ENCODE measurements at regions not wholly inside any gene's neighbourhood (a gene's known extent, or its start where the extent isn't known, plus 50 kb on each side); places are given as distances from the start of the nearest gene placed in this dataset.

GRCh38 chr12:75893765-75894164 lies 137.8 kb downstream of the PHLDA1 start:
- peaks cover 0 to 20% of the 10 kb centered on the region in 2 experiments; a peak in 4 of 5 replicates for H3K4me1 ChIP-seq (replicated peaks in 1 of 2; ENCODE audit: control insufficient read depth in 2 of 2, insufficient read depth in 2 of 2, low read length in 2 of 2)
- in situ Hi-C loops (cut with MboI), result no loop called here

More at GRCh38 chr12:75893765-75894164, 137.8 kb downstream of the PHLDA1 start:
- Histone ChIP-seq H3K4me3 (no peak overlapping the region), H3K9me1 (ENCODE audit: control insufficient read depth, insufficient read depth, low read length) (no peaks in the 10 kb centered on the region), H3K4me2 (ENCODE audit: insufficient read depth, low read length) (no peak overlapping the region), H3K27ac (ENCODE audit: extremely low read depth, low read depth, low read length) (no peak overlapping the region), H3K27me3 (ENCODE audit: control insufficient read depth in 2 of 2, insufficient read depth in 2 of 2, low read length in 2 of 2) (no peaks in the 10 kb centered on the region), H2AFZ (ENCODE audit: low read depth, low read length) (no peak overlapping the region), H3K79me2 (ENCODE audit: control insufficient read depth, insufficient read depth, low read length) (no peaks in the 10 kb centered on the region), H4K20me1 (replicated peaks; ENCODE audit: control insufficient read depth, insufficient read depth, low read length) (no peaks in the 10 kb centered on the region), H3K9me3 (replicated peaks; ENCODE audit: control insufficient read depth, insufficient read depth, low read depth, low read length) (no peaks in the 10 kb centered on the region), H3K9ac (ENCODE audit: insufficient read depth in 1 of 2, low read depth in 2 of 2, low read length in 2 of 2) (no peak overlapping the region), H3K36me3 (ENCODE audit: control insufficient read depth, insufficient read depth, low read length) (no peaks in the 10 kb centered on the region)
- FAIRE-seq (no peak), ATAC-seq (no peak), DNase-seq (ENCODE audit: extremely low read depth in 1 of 4, low spot score in 3 of 4) (no peak)
- ChIA-PET POLR2A (no interaction called here), CTCF (ENCODE audit: low intra/inter-chr PET ratio) (no interaction called here)
- 66% methylated on average over 3 of the region's 3 CpGs for WGBS (ENCODE audit: insufficient coverage, low coverage, missing lambda C conversion rate)
- intact Hi-C loops (cut with micrococcal nuclease), result loop anchor here (1.0 to 10.0 kb wide), 4 partner anchors 41 to 189 kb away; partner anchors contain the start of gene PHLDA1
- BruUV-seq (replicated peaks), result no TSS peak
- TF ChIP-seq ZFX (CRISPR knock-in tag; IDR thresholded peaks at IDR 0.05), result 0 out of 2 replicates have a peak, but pooled peaks have one; percentile 4
- TF ChIP-seq, protein P1, sequence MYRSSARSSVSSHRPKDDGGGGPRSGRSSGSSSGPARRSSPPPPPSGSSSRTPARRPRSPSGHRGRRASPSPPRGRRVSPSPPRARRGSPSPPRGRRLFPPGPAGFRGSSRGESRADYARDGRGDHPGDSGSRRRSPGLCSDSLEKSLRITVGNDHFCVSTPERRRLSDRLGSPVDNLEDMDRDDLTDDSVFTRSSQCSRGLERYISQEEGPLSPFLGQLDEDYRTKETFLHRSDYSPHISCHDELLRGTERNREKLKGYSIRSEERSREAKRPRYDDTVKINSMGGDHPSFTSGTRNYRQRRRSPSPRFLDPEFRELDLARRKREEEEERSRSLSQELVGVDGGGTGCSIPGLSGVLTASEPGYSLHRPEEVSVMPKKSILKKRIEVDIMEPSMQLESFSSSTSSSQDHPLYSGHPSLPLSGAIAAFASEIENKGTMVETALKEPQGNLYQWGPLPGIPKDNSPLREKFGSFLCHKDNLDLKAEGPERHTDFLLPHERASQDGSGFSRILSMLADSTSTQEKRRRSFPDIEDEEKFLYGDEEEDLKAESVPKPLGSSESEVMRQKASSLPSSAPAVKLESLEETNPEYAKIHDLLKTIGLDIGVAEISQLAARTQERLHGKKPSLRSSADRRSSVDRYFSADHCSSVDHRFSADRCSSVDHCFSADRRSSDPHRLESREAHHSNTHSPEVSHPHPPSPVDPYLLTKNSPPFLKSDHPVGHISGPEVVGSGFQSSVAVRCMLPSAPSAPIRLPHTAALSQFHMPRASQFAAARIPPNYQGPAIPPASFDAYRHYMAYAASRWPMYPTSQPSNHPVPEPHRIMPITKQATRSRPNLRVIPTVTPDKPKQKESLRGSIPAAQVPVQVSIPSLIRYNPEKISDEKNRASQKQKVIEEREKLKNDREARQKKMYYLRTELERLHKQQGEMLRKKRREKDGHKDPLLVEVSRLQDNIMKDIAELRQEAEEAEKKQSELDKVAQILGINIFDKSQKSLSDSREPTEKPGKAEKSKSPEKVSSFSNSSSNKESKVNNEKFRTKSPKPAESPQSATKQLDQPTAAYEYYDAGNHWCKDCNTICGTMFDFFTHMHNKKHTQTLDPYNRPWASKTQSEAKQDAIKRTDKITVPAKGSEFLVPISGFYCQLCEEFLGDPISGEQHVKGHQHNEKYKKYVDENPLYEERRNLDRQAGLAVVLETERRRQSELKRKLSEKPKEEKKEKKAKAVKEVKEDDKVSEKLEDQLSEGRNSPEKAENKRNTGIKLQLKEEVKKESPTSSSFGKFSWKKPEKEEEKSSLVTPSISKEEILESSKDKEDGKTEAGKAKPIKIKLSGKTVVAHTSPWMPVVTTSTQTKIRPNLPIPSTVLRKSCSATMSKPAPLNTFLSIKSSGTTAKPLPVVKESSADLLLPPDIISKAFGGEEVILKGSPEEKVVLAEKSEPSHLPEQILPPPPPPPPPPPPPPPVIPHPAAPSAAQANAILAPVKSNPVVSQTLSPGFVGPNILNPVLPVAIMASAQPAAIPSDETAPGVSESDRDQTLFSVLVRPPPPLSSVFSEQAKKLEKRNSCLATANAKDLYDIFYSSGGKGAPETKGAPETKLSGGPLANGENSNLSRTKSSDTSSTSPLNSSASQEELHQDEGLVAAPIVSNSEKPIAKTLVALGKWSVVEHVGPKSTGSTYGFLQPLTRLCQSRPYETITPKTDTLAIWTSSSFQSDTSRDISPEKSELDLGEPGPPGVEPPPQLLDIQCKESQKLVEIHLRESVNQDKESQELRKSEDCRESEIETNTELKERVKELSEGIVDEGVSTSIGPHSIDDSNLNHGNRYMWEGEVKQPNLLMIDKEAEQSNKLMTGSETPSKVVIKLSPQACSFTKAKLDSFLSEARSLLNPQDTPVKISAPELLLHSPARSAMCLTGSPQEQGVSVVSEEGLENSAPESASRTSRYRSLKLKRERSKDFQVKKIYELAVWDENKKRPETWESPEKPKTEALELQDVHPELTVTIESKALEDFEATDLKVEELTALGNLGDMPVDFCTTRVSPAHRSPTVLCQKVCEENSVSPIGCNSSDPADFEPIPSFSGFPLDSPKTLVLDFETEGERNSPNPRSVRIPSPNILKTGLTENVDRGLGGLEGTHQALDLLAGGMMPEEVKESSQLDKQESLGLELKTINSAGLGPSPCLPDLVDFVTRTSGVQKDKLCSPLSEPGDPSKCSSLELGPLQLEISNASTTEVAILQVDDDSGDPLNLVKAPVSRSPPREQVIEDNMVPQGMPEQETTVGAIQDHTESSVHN (IDR thresholded peaks at IDR 0.05; ENCODE audit: borderline replicate concordance in 1 of 2, low read depth in 1 of 2), result no peak
